SK-N-SH (cell line): ENCODE measurements at regions not wholly inside any gene's neighbourhood (a gene's known extent, or its start where the extent isn't known, plus 50 kb on each side); places are given as distances from the start of the nearest gene placed in this dataset.

Experiments used
- CTCF ChIA-PET: fragments of 300-600, 350-600 bp; formaldehyde crosslinking; extraction: SDS; loops from one replicate; lab custom pipeline; 2021; lab: Yijun Ruan, JAX
- POLR2A ChIA-PET: fragments of 350-600 bp; sonication (Branson Sonifier 250); formaldehyde crosslinking; extraction: SDS; loops from one replicate; lab custom pipeline; 2020; ENCODE audit warnings: antibody characterized with exemption, inconsistent platforms; lab: Yijun Ruan, JAX
- DNase-seq: peaks from one replicate; pipeline ENCODE4 v3.0.0; 2012
- H2AFZ ChIP-seq: fragments of 200-600 bp; sonication (generic); 2 replicates; pipeline ENCODE4 v1.8.1; 2016; ENCODE audit warnings: antibody characterized with exemption, mild to moderate bottlenecking, low read depth
- H3F3A ChIP-seq: fragments of 200-600 bp; sonication (generic); replicated peaks from 2 replicates; pipeline ENCODE3; 2016; ENCODE audit warnings: antibody characterized with exemption, mild to moderate bottlenecking; ENCODE audit not compliant: insufficient read depth
- H3K27ac ChIP-seq, 2 experiments: fragments of 200-500 bp in 1 of 2; fragments of 200-600 bp in 1 of 2; sonication (Bioruptor generic) in 1 of 2; sonication (generic), shearing (Covaris generic) in 1 of 2; 2 replicates each; pipeline versions ENCODE4 v1.5.1 to v1.6.1; 2014 to 2016; ENCODE audit warnings: low read depth in 2 of 2, inconsistent platforms in 1 of 2, low read length in 1 of 2, mild to moderate bottlenecking in 1 of 2, mixed read lengths in 1 of 2
- H3K27me3 ChIP-seq: fragments of 200-600 bp; sonication (generic), shearing (Covaris generic); 2 replicates; pipeline ENCODE4 v1.6.1; 2016; ENCODE audit warnings: mixed run types; ENCODE audit not compliant: insufficient read depth
- H3K36me3 ChIP-seq, 2 experiments: fragments of 200-500 bp in 1 of 2; fragments of 200-600 bp in 1 of 2; sonication (Bioruptor generic) in 1 of 2; sonication (generic) in 1 of 2; replicated peaks in 1 of 2; 2 replicates each; pipeline versions ENCODE3 to v1.5.1; 2014 to 2016; ENCODE audit warnings: low read length in 1 of 2, mild to moderate bottlenecking in 1 of 2; ENCODE audit not compliant: insufficient read depth in 2 of 2, control insufficient read depth in 1 of 2
- H3K4me1 ChIP-seq, 2 experiments: fragments of 200-500 bp in 1 of 2; fragments of 200-600 bp in 1 of 2; sonication (Bioruptor generic) in 1 of 2; sonication (generic), shearing (Covaris generic) in 1 of 2; 2 replicates each; pipeline versions ENCODE4 v1.5.1 to v1.6.1; 2014 to 2016; ENCODE audit warnings: low read depth in 1 of 2, low read length in 1 of 2, mixed run types in 1 of 2; ENCODE audit not compliant: insufficient read depth in 2 of 2, control insufficient read depth in 1 of 2
- H3K4me2 ChIP-seq: fragments of 200-600 bp; sonication (generic), shearing (Covaris generic); 2 replicates; pipeline ENCODE4 v1.6.1; 2017; ENCODE audit warnings: mixed run types
- H3K4me3 ChIP-seq, 2 experiments: fragments of 200-500 bp in 1 of 2; fragments of 200-600 bp in 1 of 2; sonication (Bioruptor generic) in 1 of 2; sonication (generic), shearing (Covaris generic) in 1 of 2; 2 replicates each; pipeline versions ENCODE4 v1.5.1 to v1.8.1; 2014 to 2016; ENCODE audit warnings: low read depth in 2 of 2, inconsistent platforms in 1 of 2, low read length in 1 of 2, mild to moderate bottlenecking in 1 of 2, mixed read lengths in 1 of 2, moderate library complexity in 1 of 2
- H3K79me2 ChIP-seq: fragments of 200-600 bp; sonication (generic); 2 replicates; pipeline ENCODE4 v1.8.1; 2017; ENCODE audit warnings: mild to moderate bottlenecking; ENCODE audit not compliant: insufficient read depth
- H3K9ac ChIP-seq: fragments of 200-600 bp; sonication (generic); 2 replicates; pipeline ENCODE4 v1.6.1; 2017; ENCODE audit warnings: mixed run types
- H3K9me2 ChIP-seq: fragments of 200-600 bp; sonication (generic); 2 replicates; pipeline ENCODE4 v1.6.1; 2017; ENCODE audit warnings: mixed run types
- H3K9me3 ChIP-seq: fragments of 200-600 bp; sonication (generic); 2 replicates; pipeline ENCODE4 v1.6.1; 2017; ENCODE audit warnings: mixed run types, mild to moderate bottlenecking, moderate library complexity
- H4K20me1 ChIP-seq: fragments of 200-600 bp; sonication (generic); 2 replicates; pipeline ENCODE4 v1.6.1; 2017; ENCODE audit warnings: mild to moderate bottlenecking, mixed run types; ENCODE audit not compliant: insufficient read depth
- CHD2 ChIP-seq: fragments of 150-350 bp; IDR thresholded peaks from 2 replicates; pipeline ENCODE4 v1.6.1; 2018; ENCODE audit warnings: low read length; ENCODE audit not compliant: partially characterized antibody
- ELF1 ChIP-seq: IDR thresholded peaks from 2 replicates; pipeline ENCODE4 v1.4.0; 2012
- EP300 ChIP-seq, 2 experiments: IDR thresholded peaks; 2 replicates each; pipeline versions ENCODE4 v1.4.0 to v1.6.1; 2012; ENCODE audit warnings: borderline replicate concordance in 1 of 2, low read depth in 1 of 2, low read length in 1 of 2
- EZH2phosphoT487 ChIP-seq: fragments of 200-600 bp; sonication (generic); IDR thresholded peaks from 2 replicates; pipeline ENCODE4 v1.6.1; 2017; ENCODE audit warnings: low read depth, mixed run types, mild to moderate bottlenecking, antibody characterized with exemption, moderate library complexity, borderline replicate concordance
- FOXM1 ChIP-seq: IDR thresholded peaks from 2 replicates; pipeline ENCODE4 v1.4.0; 2012; ENCODE audit warnings: low read depth, mild to moderate bottlenecking
- GATA2 ChIP-seq: sonication (generic); formaldehyde crosslinking; IDR thresholded peaks from 2 replicates; pipeline ENCODE4 v1.5.0; 2020; ENCODE audit warnings: mild to moderate bottlenecking, missing genetic modification reagents
- MEF2A ChIP-seq: IDR thresholded peaks from 2 replicates; pipeline ENCODE4 v1.4.0; 2012; ENCODE audit warnings: low read depth, borderline replicate concordance
- NFIC ChIP-seq: IDR thresholded peaks from 2 replicates; pipeline ENCODE4 v1.4.0; 2012; ENCODE audit warnings: borderline replicate concordance
- NRF1 ChIP-seq: IDR thresholded peaks from 2 replicates; pipeline ENCODE4 v1.6.1; 2012; ENCODE audit warnings: low read depth, mild to moderate bottlenecking, low read length
- RCOR1 ChIP-seq: fragments of 150-350 bp; IDR thresholded peaks from 2 replicates; pipeline ENCODE4 v1.6.1; 2017; ENCODE audit warnings: antibody characterized with exemption, low read length
- REST ChIP-seq: IDR thresholded peaks from 2 replicates; pipeline ENCODE4 v1.6.1; 2012; ENCODE audit warnings: mild to moderate bottlenecking, low read depth, low read length, moderate library complexity
- RFX5 ChIP-seq: IDR thresholded peaks from 2 replicates; pipeline ENCODE4 v1.6.1; 2012; ENCODE audit warnings: mild to moderate bottlenecking, improper control_type of control experiment, low read length
- RXRA ChIP-seq: IDR thresholded peaks from 2 replicates; pipeline ENCODE4 v1.4.0; 2012; ENCODE audit warnings: low read depth, mild to moderate bottlenecking, borderline replicate concordance
- SIN3A ChIP-seq: IDR thresholded peaks from 2 replicates; pipeline ENCODE4 v1.6.1; 2012; ENCODE audit warnings: low read depth, mild to moderate bottlenecking, low read length, moderate library complexity, borderline replicate concordance
- TAF1 ChIP-seq: IDR thresholded peaks from 2 replicates; pipeline ENCODE4 v1.6.1; 2012; ENCODE audit warnings: low read depth, mild to moderate bottlenecking, low read length, moderate library complexity, borderline replicate concordance
- YY1 ChIP-seq: IDR thresholded peaks from 2 replicates; pipeline ENCODE4 v1.4.0; 2012; ENCODE audit warnings: low read depth, mild to moderate bottlenecking
- WGBS: methylation state at CpG from one replicate; pipeline ENCODE4 v1.1.6; 2017; ENCODE audit warnings: low lambda C conversion rate; 5-methylcytosine and 5-hydroxymethylcytosine counted together
- TF ChIP-seq, protein P1 (sequence below): IDR thresholded peaks from 2 replicates; pipeline ENCODE4; 2012
- TF ChIP-seq, protein P2 (sequence below): IDR thresholded peaks from 2 replicates; pipeline ENCODE4 v1.4.0; 2012; ENCODE audit warnings: low read depth, borderline replicate concordance
- TF ChIP-seq, protein P3 (sequence below): fragments of 150-350 bp; IDR thresholded peaks from 2 replicates; pipeline ENCODE4 v1.6.1; 2017; ENCODE audit warnings: antibody characterized with exemption, low read length, low read depth, borderline replicate concordance

GRCh38 chr9:79210541-79211243, 361.1 kb upstream of the TLE4 start:
- peaks cover 0 to 4% of the 10 kb centered on the region in 2 experiments; a peak in 2 of 4 replicates for H3K4me1 ChIP-seq
- H3K79me2 ChIP-seq: no peaks in the 10 kb centered on the region
- ChIA-PET POLR2A (no interaction called here), CTCF (no interaction called here)
- 90% methylated on average over 5 of the region's 5 CpGs for WGBS
- no peak overlapping the region for H3K9ac ChIP-seq
- no peaks in the 10 kb centered on the region for H4K20me1 ChIP-seq
- DNase-seq: no peak
- no peak overlapping the region for H3K4me3 ChIP-seq
- no peaks in the 10 kb centered on the region for H3K9me3 ChIP-seq
- no peak overlapping the region for H3K4me2 ChIP-seq
- H3K9me2 ChIP-seq: no peaks in the 10 kb centered on the region
- H3K27me3 ChIP-seq: no peaks in the 10 kb centered on the region
- no peaks in the 10 kb centered on the region for H3F3A ChIP-seq
- H2AFZ ChIP-seq: no peak overlapping the region
- H3K27ac ChIP-seq: no peak overlapping the region
- no peaks in the 10 kb centered on the region for H3K36me3 ChIP-seq
- TF ChIP-seq EZH2phosphoT487 (no peak), GATA2 (CRISPR knock-in tag) (no peak), RXRA (no peak), NFIC (no peak), CHD2 (no peak), RFX5 (no peak), ELF1 (no peak), FOXM1 (no peak), RCOR1 (no peak), EP300 (IDR thresholded peaks at IDR 0.05; ENCODE audit: borderline replicate concordance in 1 of 2, low read depth in 1 of 2, low read length in 1 of 2) (no peak), NRF1 (no peak), MEF2A (no peak), SIN3A (no peak), REST (no peak), TAF1 (no peak), YY1 (no peak)
- TF ChIP-seq, protein P1, sequence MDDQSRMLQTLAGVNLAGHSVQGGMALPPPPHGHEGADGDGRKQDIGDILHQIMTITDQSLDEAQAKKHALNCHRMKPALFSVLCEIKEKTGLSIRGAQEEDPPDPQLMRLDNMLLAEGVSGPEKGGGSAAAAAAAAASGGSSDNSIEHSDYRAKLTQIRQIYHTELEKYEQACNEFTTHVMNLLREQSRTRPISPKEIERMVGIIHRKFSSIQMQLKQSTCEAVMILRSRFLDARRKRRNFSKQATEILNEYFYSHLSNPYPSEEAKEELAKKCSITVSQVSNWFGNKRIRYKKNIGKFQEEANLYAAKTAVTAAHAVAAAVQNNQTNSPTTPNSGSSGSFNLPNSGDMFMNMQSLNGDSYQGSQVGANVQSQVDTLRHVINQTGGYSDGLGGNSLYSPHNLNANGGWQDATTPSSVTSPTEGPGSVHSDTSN: no peak
- TF ChIP-seq, protein P2, sequence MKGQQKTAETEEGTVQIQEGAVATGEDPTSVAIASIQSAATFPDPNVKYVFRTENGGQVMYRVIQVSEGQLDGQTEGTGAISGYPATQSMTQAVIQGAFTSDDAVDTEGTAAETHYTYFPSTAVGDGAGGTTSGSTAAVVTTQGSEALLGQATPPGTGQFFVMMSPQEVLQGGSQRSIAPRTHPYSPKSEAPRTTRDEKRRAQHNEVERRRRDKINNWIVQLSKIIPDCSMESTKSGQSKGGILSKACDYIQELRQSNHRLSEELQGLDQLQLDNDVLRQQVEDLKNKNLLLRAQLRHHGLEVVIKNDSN: no peak
- TF ChIP-seq, protein P3, sequence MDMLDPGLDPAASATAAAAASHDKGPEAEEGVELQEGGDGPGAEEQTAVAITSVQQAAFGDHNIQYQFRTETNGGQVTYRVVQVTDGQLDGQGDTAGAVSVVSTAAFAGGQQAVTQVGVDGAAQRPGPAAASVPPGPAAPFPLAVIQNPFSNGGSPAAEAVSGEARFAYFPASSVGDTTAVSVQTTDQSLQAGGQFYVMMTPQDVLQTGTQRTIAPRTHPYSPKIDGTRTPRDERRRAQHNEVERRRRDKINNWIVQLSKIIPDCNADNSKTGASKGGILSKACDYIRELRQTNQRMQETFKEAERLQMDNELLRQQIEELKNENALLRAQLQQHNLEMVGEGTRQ: no peak
- TF ChIP-seq, all 33 proteins: peak for 0
